HG03575 (cell line): ENCODE measurements at regions not wholly inside any gene's neighbourhood (a gene's known extent, or its start where the extent isn't known, plus 50 kb on each side); places are given as distances from the start of the nearest gene placed in this dataset.
"Not testable (repeated sequence)": the region's sequence is repeated elsewhere in the genome, so short reads cannot be mapped to it uniquely, and the experiment has no call there.

Experiments used
- ATAC-seq: cut with Tn5 transposase; IDR thresholded peaks from one replicate; pipeline ENCODE4 v1.9.1; 2021; ENCODE audit not compliant: unreplicated experiment, insufficient number of reproducible peaks, low FRiP score; ENCODE audit errors: extremely low read depth

DNA sequence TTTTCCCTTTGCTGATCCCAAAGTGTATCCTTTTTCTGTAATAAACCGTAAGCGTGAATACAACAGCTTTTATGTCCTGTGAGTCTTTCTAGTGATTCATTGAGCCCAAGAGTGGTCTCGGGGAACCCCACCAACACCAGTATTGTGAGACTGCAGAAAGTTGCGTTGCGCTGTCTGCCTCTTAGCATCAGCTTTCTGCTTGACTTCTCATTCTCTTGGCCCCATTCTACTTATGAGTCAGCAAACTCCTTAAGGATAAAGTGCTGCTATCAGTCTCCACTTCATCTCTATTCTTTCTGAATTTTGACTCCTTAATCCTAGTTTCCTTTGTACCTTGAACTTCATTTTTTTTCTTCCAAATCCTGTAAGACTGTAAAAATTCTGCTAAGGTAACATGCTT is 184.3 kb upstream of the MBL2 start:
- no peak for ATAC-seq

DNA sequence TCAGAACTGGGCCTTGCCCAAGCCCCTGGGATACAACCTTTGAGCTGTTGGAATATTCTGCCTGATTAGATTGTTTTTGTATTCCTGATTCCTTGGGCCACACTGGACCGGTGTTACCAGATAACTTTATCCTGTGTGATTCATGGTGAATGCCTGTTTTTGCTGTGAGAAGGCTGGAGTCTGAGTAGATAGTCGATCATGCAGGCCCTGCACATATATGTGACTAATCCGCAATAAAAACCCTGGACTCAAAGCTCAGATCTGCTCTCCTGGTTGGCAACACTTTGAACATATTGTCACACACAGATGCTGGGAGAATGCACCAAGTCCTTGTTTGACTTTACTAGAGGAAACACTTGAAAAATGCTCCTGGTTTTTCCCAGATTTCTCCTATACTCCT is 183.9 kb upstream of the MBL2 start:
- ATAC-seq, result no peak

DNA sequence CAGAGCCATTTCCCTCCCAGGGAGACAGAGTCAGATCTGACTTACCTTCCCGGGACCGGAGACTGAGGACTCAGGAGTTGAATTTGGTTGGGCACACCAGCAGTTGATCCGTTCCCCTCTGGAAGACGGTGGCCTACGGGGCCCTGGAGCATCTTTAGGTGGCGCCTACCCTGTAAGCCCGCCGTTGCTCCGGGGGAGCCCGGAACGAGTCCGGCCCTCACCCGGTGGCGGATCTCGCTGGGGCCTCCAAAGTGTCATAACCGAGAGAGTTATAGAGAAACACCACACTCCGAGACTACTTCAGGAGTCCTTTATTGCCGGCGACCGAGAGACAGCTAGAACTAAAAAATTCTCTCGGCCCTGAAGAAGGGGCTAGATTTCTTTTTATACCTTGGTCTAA is 182.8 kb upstream of the MBL2 start:
- ATAC-seq, result no peak

DNA sequence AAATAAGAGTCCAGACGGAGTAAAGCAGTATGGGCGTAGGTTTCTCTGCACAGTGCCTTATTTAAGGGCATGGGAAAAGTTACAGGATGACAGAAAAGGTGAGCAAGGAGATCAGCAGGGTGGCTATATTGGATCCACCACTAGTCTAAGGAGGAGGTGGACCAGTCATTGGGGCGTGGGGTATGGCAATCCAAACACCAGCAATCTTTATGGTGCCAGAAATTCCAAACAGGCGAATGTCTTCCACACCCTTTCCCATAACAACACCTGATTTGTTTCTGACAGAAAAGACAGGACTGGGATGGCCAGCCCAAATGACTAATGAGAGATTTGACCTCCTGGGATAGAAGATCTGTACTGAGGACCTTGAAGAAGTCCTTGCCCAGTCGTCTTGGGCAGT is 181.8 kb upstream of the MBL2 start:
- no peak for ATAC-seq

DNA sequence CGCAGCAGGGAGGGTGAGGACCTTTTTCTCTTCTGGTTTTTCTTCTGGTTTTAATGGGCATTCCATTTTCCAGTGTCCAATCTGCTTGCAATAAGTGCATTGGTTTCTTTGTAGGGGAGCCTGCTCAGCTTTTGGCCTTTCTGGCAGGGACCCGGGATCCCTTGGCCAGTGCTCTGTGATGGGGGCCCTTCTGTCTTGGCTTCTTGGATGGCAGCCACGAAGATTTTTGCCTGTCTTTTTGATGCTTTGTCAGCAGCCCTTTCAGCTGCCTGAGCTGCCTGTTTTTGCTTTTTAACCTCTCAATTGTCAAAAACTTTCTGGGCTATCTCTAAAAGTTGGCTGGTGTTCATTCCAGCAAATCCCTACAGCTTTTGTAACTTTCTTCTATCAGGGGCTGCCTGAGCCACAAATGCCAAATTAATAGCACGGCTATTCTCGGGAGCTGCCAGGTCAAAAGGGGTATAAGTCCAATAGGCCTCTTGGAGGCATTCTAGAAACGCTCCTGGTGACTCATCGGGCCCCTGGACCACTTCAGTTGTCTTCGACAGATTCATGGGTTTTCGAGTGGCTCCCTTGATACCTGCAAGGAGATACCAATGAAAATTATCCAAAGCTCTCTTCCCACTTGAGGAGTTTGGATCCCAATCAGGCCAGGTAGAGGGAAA is 179.9 kb upstream of the MBL2 start:
- no peak for ATAC-seq

DNA sequence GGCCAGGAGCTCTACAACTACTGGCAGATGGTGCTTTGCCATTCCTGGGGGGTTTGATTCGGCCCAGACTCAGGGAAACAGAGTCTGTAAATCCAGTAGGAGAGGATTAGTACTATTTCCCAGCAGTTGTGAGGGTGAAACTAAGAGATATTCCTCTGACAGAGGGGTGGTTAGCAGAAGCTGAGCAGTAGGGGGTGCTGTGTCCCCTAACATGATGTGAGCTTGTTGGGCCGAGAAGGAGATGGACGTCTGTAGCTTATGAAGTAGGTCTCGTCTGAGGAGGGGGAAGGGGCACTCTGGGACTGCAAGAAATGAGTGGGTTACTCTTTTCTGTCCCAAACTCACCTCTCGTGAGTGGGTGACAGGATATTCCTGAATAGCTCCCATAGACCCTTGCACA is 179.2 kb upstream of the MBL2 start:
- ATAC-seq, result peak; percentile 93

DNA sequence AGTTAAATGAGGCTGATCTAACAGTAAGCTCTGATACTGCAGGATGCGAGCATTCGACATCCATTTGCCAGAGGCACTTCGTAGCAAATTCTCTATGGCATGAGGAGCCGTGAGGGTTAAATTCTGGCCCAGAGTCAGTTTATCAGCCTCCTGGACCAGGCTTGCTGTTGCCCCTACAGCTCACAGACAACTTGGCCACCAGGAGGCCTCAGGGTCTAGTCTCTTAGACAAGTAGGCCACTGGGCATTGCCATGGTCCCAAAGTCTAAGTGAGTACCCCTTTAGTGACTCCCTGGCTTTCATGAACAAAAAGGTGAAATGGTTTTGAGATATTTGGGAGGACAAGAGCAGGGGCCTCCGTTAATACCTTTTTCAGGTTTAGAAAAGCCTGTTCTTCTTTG is 178.0 kb upstream of the MBL2 start:
- no peak for ATAC-seq

DNA sequence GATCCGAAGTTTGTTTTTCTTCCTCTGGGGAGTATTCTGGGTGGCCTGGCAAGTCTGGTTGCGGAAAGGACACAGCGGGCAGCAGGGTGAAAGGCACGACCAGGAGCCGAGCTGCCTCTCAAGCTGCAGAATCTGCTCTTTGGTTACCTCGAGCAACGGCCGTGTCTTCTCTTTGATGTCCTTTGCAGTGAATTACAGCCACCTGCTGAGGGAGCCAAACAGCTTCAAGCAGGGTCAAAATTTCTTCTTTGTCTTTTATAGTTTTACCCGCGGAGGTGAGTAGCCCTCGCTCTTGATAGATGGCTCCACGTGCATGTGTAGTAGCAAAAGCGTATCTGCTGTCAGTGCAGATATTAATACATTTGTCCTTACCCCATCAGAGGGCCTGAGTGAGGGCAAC is 177.3 kb upstream of the MBL2 start:
- no peak for ATAC-seq

DNA sequence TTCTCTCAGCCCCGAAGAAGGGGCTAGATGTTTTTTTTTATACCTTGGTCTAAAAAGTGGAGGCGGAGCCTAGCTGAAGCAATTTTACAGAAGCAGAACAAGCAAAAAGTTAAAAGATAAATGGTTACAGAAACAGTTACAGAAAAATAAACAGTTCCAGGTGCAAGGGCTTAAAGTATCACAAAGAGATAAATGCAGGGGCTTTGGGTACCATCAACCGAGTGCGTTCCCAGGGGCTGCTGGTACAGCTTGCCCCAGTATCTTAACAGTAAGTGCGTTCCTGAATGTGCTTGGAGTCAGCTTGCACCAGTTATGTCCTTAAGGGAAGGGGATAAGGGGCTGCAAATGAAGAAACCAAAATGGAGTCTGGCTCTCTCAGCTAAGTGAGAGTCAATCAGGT is 173.9 kb upstream of the MBL2 start:
- no peak for ATAC-seq

DNA sequence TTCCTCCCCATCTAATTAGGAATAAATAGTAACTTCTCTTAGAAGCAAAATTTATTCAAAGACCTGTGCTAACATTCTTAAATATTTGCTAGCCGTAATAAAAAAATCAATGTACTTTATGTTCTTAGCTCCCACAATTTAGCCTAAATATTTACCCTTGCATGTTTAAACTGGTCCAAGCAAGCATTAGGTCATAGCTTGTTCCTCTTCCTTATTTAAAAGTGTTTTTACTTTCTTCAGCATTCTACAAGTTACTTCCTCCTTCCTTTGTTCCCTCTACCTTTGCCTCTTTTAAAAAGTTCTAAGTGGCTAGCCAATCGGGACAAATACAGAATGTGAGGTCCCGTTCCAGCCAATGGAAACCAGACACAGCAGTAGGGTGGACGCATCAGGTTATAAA is 172.9 kb upstream of the MBL2 start:
- not testable (repeated sequence) for ATAC-seq

DNA sequence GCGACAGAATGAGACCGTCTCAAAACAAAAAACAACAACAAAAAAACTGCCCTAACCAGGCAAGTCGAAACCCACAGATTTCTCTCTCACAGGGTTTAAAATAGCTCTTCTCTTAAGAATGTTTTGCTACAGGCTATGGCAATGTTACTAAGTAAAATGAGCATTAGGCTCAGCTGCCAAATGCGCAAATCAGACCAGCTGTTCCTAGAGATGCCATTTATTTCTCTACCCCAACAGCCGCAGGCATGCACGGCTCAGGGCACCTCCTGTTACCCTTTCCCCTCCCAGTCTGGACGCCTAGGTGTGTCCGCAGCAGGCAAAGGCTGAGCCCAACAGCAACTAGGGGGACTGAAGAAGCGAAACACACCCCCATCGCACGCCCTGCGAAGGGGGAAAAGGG is 168.3 kb upstream of the MBL2 start:
- ATAC-seq, result no peak

DNA sequence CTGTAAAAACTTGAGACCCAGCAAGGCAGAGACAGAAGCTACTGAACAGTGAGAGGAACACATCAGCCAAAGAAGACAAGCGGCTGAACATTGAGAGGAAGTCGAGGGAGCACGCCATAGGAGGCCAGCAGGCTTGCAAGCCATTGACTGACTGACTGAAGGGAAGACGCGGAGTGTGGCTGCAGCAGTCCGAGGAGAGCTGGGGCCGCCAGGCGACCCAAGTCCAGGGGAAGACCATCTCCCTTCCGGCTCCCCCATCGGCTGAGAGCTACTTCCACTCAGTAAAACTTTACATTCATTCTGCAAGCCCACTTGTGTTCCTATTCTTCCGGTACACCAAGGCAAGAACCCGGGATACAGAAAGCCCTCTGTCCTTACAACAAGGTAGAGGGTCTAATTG is 167.3 kb upstream of the MBL2 start:
- ATAC-seq, result no peak

DNA sequence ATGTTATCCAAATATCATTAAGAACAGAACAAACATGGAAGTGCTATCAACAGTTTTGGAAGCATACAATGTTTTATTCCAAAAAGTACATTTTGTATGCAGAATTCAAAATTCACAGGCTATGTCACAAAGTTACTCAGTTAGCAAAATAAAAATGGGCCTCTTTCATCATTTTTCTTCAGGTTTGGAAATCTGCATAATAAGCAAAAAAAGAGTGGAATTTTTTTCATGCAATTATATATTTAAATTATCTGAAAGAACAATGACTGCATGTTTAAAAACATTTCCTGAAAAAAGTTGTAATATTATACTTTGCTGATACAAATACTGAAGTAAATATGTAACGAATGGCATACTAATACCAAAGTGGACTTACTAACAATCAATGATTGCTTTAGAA is 161.2 kb upstream of the MBL2 start:
- ATAC-seq, result no peak

DNA sequence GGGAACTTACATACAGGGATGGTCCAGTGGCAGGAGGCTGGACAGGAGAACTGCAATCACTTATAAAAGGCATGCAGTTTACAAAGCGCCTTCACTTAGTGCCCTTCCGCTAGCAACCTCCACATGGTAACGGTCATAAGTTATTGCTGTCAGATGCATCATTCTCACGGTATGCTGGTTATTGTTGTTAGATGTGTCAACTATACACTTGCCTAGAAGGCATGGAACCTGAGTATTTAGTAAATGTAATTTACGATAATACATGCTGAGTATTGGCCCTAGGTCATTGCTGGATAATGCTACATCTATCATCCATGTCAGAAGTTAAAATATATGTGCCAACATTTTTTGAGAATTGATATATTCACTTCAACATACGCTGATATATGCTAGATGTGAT is 155.1 kb upstream of the MBL2 start:
- ATAC-seq, result no peak

DNA sequence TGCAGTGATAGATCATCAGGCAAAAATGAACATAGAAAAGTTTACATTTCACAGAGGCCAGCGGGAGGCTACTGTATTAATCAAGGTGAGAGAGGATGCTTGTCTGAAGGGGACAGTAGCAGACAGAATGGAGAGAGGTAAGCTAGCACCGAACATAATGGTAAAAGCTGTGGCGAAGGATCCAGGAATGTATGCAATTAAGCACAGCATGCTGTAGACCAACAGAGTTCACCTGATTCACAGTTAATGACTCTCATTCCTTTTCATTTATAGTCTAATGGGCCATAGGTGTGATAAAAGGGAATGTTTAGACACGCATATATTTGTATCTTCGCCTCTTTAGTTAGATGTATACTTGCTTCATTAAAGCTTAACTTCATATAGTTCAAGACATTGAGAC is 150.9 kb upstream of the MBL2 start:
- ATAC-seq, result no peak

DNA sequence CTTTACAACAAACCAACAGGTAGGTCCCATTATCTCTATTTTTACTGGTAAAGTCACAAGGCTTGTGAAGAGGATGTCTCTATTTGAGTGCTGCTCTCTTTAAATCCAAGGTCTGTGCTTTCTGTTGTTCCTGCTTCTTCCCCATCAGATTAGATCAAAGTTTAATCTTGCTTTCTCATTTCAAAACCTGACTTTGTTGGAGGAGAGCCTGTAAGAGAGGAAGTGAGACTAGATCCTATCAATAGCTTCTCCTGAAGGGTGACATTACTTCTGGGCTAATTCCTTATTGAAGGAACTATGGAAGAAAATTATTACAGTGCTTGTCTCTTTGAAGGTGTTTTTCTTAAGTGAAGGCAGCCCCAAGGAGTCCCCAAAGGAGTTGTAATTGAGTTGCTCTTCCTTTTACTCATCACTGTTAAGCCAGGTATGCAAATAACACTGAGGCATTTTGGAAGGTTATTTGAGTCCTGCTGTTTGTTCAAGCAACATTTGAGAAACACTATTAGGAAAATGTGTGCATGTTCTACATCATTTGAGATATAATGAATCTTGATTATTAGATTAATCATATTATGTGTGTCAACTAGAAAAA is 146.2 kb upstream of the MBL2 start:
- ATAC-seq, result no peak

DNA sequence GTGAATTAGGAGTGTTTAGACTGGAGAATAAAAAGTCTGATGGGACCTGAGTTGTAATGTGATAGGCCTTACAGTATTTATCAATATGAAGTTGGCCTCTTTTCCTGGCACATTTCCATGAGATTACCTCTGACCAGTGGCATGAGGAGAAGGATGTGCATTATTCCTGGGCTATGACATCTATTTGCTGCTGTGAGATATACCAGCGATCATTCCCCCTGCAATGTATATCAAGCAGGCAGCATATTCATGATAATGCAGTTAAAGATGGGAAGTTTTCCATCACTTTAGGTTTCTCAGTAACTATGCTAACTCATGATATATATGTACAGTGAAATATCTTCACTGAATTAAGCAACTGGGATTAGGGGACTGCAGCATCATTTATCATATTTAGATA is 142.8 kb upstream of the MBL2 start:
- no peak for ATAC-seq

DNA sequence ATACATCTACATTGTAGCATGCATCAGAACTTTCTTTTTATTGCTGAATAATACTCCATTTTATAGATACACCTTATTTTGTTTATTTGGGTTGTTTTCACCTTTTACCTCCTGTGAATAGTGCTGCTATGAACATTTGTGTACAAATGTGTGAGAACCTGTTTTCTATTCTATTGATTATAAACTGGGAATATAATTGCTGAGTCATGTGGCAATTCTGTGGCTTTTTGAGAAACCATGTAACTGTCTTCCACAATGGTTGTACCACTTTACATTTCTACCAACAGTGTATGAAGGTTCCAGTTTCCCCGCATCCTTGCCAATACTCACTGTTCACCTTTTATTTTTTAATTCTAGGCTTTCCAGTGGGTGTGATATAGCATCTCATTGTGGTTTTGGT is 138.6 kb upstream of the MBL2 start:
- ATAC-seq, result no peak

DNA sequence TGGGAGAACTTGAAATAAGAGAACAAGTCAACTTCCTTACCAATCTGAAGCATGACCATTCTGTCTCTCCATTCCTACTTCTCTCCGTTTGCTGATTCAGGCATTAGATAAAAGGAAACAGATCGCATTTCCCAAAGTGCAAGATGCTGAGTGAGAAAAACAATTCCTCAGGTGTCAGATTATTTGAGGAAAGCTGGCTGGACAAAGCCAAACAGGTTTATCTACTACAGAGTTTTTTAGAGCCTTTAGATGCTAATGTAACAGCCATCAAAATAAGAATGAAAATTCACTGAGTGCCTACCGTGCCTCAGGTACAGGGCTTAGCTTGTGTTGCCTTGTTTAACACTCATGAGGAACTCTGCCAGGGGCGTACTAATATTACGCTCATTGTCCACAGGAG is 135.9 kb upstream of the MBL2 start:
- no peak for ATAC-seq

DNA sequence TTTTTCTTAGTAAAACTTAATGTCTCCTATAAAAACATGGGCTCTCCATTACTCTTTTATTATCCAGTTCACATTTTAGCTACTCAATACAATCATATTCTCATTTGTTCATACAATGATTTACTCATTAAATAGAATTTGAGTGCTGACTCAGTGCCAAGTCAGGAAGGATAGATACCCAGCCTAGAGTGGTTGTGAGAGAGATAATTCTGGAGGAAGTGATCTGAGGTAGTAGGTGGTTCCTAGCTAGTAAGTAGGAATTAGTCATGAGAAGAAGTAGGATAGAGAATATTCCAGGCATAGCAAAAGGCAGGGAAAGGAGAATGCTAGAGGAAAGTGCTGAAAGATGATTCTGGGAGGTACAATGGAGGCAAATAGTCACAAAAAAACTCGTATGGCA is 133.5 kb upstream of the MBL2 start:
- ATAC-seq, result no peak

DNA sequence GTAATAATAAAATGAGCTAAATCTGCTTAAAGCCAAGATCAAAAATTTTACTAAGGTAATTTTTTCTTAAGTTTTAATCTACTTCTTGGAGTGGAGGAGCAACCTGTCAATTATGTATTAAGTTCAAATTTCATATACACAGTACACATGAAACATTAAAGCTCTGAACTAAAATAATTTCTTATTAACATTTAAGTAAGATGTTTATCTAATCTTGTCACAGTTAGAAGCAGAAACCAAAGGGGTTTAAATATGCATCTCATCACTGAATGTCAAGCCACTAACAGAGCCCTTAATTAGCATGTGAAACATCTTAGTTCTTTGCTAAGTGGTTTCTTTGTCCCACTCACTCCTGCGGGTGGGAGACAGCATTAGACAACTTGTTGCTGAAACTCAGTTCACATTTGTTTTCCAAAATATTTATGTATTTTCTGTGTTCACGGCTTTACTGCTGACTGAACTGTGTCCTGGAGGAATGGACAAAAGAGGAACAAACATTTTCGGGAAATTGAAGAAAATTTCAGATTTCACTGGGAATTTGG is 130.9 kb upstream of the MBL2 start:
- ATAC-seq, result no peak
